Type B pancreatic cell (in vitro differentiated cells): ENCODE measurements at regions not wholly inside any gene's neighbourhood (a gene's known extent, or its start where the extent isn't known, plus 50 kb on each side); places are given as distances from the start of the nearest gene placed in this dataset.
"Not testable (repeated sequence)": the region's sequence is repeated elsewhere in the genome, so short reads cannot be mapped to it uniquely, and the experiment has no call there.

ENCODE experiments used
- DNase-seq: peaks from one replicate; pipeline ENCODE4 v3.0.0; 2021; ENCODE audit warnings: mixed read lengths; ENCODE audit not compliant: unreplicated experiment; ENCODE audit errors: extremely low spot score
- H3K27ac Mint-ChIP-seq: 2 replicates; pipeline ENCODE4 v1.8.0; 2021; ENCODE audit warnings: mild to moderate bottlenecking, mixed read lengths
- H3K27me3 Mint-ChIP-seq: 2 replicates; pipeline ENCODE4 v1.8.0; 2021; ENCODE audit warnings: mixed read lengths
- H3K36me3 Mint-ChIP-seq: 2 replicates; pipeline ENCODE4 v1.8.0; 2021; ENCODE audit warnings: mixed read lengths
- H3K4me1 Mint-ChIP-seq: one replicate; pipeline ENCODE4 v1.8.0; 2021; ENCODE audit warnings: mixed read lengths; ENCODE audit not compliant: unreplicated experiment
- H3K4me3 Mint-ChIP-seq: 2 replicates; pipeline ENCODE4 v1.8.0; 2021; ENCODE audit warnings: mild to moderate bottlenecking, mixed read lengths
- H3K9me3 Mint-ChIP-seq: 2 replicates; pipeline ENCODE4 v1.8.0; 2021; ENCODE audit warnings: mixed read lengths
- CTCF ChIP-seq: fragments of 200-600 bp; sonication (generic); conservative IDR thresholded peaks from 2 replicates; pipeline ENCODE4 v1.5.0; 2021; ENCODE audit warnings: antibody characterized with exemption, mild to moderate bottlenecking

DNA sequence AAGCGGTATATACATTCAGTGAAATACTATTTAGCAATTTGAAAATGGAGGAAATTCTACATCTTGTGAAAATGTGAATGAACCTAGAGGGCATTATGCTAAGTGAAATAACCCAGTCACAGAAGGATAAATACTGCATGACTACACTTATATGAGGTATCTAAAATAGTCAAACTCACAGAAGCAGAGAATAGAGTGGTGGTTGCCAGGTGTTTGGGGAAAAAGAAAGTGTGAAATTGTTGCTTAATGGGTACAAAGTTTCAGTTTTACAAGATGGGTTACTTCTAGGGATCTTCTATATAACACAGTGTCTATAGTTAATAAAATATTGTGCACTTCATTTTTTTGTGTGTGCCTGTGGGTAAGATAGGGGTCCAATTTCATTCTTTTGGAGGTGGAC, 1152.0 kb downstream of the EPHA7 start:
- H3K9me3 Mint-ChIP-seq, result no peaks in the 10 kb centered on the region
- no peak overlapping the region for H3K27ac Mint-ChIP-seq
- no peaks in the 10 kb centered on the region for H3K36me3 Mint-ChIP-seq
- H3K4me3 Mint-ChIP-seq, result no peak overlapping the region
- no peak for TF ChIP-seq CTCF
- no peaks in the 10 kb centered on the region for H3K27me3 Mint-ChIP-seq
- no peaks in the 10 kb centered on the region for H3K4me1 Mint-ChIP-seq
- DNase-seq, result no peak

- no peak for DNase-seq
- H3K36me3 Mint-ChIP-seq, result no peaks in the 10 kb centered on the region
- H3K4me1 Mint-ChIP-seq, result no peaks in the 10 kb centered on the region
- no peaks in the 10 kb centered on the region for H3K9me3 Mint-ChIP-seq
- H3K27ac Mint-ChIP-seq, result peak overlapping the region; percentile 90
- TF ChIP-seq CTCF, result no peak
- H3K4me3 Mint-ChIP-seq, result peak overlapping the region; percentile 42
- H3K27me3 Mint-ChIP-seq, result no peaks in the 10 kb centered on the region
Observed at GRCh38 chr6:92263864-92264263, 1155.5 kb downstream of the EPHA7 start.

DNA sequence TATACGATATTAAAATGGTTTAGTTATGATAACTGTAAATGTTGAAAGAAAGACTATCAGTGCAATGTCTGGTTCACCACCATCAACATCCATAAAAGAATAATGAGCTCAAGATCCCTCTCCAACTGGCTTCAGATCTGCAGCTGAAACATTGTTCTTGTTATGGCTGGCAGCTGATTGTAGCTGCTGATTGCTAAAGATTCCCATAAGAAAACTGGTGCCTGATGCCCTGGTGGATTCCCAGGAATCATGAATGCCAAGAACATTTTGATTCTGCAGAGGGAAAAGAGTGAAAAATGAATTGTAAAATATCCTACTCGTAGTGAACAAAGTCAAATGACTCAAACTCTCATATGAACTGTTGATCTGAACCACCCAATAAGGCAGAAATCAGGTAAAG, 1160.2 kb downstream of the EPHA7 start:
- Mint-ChIP-seq H3K27ac (no peak overlapping the region), H3K4me1 (no peaks in the 10 kb centered on the region), H3K4me3 (no peak overlapping the region), H3K9me3 (no peaks in the 10 kb centered on the region), H3K36me3 (no peaks in the 10 kb centered on the region), H3K27me3 (no peaks in the 10 kb centered on the region)
- DNase-seq, result no peak
- no peak for TF ChIP-seq CTCF

DNA sequence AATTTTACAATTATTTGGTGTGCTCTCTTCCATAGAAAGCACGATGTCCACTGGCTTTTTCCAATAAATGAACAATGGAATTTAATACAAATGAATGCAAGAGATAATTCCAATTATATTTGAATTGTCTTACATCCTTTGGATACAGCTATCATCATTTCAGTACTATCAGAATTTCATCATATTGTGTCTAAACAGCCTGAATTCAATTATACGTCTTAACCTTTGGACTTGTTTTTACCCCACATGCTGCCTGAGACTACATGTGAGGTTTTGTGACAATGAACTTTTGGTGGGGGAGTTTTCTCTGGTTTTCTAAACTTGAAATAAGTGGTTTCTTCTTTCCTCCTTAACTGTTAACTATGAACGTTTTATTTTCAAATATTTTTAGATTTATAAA, 1176.0 kb downstream of the EPHA7 start:
- Mint-ChIP-seq H3K4me3 (no peak overlapping the region), H3K27me3 (no peaks in the 10 kb centered on the region), H3K36me3 (no peaks in the 10 kb centered on the region), H3K4me1 (no peaks in the 10 kb centered on the region), H3K27ac (no peak overlapping the region), H3K9me3 (no peaks in the 10 kb centered on the region)
- no peak for TF ChIP-seq CTCF
- DNase-seq, result no peak

- DNase-seq, result no peak
- Mint-ChIP-seq H3K27me3 (no peaks in the 10 kb centered on the region), H3K36me3 (no peaks in the 10 kb centered on the region), H3K4me1 (peaks cover 7% of the 10 kb centered on the region), H3K9me3 (no peaks in the 10 kb centered on the region), H3K4me3 (no peak overlapping the region), H3K27ac (no peak overlapping the region)
- TF ChIP-seq CTCF, result no peak
Observed at GRCh38 chr6:92231171-92231701, 1188.1 kb downstream of the EPHA7 start.

GRCh38 chr6:92219987-92220386, 1199.4 kb downstream of the EPHA7 start:
- H3K27me3 Mint-ChIP-seq, H3K4me1 Mint-ChIP-seq, DNase-seq, H3K36me3 Mint-ChIP-seq, H3K27ac Mint-ChIP-seq, H3K4me3 Mint-ChIP-seq: not testable (repeated sequence)
- peaks cover 12% of the 10 kb centered on the region for H3K9me3 Mint-ChIP-seq
